ENCODE measurements at regions not wholly inside any gene's neighbourhood (a gene's known extent, or its start where the extent isn't known, plus 50 kb on each side); places are given as distances from the start of the nearest gene placed in this dataset.

DNA sequence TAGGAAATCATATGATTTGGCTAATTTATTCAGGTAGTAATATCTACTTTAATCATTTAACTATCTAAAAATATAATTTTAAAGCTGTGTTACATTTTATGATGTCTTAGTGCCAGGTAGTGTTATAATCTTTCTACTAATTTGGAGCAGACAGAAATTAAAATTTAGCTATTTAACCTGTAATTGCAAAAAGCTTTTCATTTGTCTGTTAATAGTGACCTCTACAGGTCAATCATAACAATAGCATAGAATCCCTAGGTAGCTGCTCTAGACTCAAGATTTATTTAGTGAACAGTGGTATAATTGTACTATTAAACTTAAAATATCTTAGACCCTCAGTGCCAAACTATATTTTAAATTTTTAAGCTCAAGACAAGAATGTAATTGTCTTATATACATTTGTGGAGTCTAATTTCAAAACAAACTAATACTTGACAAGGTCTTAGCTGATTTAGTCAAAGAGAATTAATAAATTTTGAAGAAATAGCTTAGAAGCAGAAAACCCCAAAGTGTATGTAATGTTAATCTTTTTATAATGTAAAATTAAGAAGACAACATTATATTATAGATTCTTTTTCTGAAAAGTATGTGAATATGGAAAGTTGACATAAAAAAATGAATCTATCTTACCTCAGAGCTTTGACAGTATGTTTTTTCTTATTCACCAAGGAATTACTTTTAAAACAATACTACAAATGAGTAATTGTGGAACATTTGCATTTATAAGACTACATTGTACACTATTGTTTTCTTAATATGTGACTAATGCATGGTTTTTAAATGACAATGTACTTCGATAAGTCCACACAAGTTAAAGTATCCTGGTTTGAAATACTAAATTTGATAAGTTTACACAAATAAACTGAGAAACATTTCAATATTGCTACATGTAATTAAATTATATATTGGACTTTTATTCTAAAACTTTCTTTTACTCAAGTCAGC, 64.1 kb upstream of the RNPC3 start:
- no peaks in the 10 kb centered on the region for H3K4me1 ChIP-seq (ENCODE audit: control insufficient read depth in 2 of 2, insufficient read depth in 2 of 2, low read length in 2 of 2)
- H4K20me1 ChIP-seq (ENCODE audit: control insufficient read depth, insufficient read depth, low read length, poor library complexity, severe bottlenecking) = no peaks in the 10 kb centered on the region
- CTCF ChIA-PET = interaction anchor here (0.9 to 1.3 kb wide), 2 partner anchors 9 to 11 kb away, joined by 3 to 7 read pairs; no protein-coding TSS in a partner anchor
- no peak overlapping the region for H3K27ac Mint-ChIP-seq
- H3K27me3 ChIP-seq (replicated peaks in 1 of 4; ENCODE audit: control extremely low read depth in 1 of 4, control insufficient read depth in 3 of 4, insufficient read depth in 4 of 4, low read length in 3 of 4) = no peaks in the 10 kb centered on the region
- no CpG with 5 or more reads among the region's 1 CpG for WGBS (ENCODE audit: insufficient coverage)
- H2AFZ ChIP-seq (ENCODE audit: insufficient read depth, low read depth, low read length, poor library complexity, severe bottlenecking) = no peak overlapping the region
- no peak overlapping the region for H3K4me3 ChIP-seq (ENCODE audit: control extremely low read depth in 1 of 5, extremely low read depth in 1 of 5, insufficient read depth in 1 of 5, low read depth in 2 of 5, low read length in 4 of 5)
- no peak for TF ChIP-seq EZH2 (IDR thresholded peaks at IDR 0.05; ENCODE audit: borderline replicate concordance, insufficient read depth, low read depth, low read length, poor library complexity, severe bottlenecking)
- TF ChIP-seq, protein P1, sequence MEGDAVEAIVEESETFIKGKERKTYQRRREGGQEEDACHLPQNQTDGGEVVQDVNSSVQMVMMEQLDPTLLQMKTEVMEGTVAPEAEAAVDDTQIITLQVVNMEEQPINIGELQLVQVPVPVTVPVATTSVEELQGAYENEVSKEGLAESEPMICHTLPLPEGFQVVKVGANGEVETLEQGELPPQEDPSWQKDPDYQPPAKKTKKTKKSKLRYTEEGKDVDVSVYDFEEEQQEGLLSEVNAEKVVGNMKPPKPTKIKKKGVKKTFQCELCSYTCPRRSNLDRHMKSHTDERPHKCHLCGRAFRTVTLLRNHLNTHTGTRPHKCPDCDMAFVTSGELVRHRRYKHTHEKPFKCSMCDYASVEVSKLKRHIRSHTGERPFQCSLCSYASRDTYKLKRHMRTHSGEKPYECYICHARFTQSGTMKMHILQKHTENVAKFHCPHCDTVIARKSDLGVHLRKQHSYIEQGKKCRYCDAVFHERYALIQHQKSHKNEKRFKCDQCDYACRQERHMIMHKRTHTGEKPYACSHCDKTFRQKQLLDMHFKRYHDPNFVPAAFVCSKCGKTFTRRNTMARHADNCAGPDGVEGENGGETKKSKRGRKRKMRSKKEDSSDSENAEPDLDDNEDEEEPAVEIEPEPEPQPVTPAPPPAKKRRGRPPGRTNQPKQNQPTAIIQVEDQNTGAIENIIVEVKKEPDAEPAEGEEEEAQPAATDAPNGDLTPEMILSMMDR (IDR thresholded peaks at IDR 0.05) = peak; percentile 69
- H3K4me3 Mint-ChIP-seq = no peak overlapping the region
- DNase-seq = no peak
- no peak overlapping the region for H3K9ac ChIP-seq (ENCODE audit: low read length)
- H3K79me2 ChIP-seq (ENCODE audit: control insufficient read depth, insufficient read depth, low read length) = no peaks in the 10 kb centered on the region
- no peaks in the 10 kb centered on the region for H3K9me3 Mint-ChIP-seq (ENCODE audit: insufficient read depth)
- POLR2A ChIA-PET = no interaction called here
- H3K9me3 ChIP-seq (ENCODE audit: control extremely low read depth in 1 of 3, control insufficient read depth in 2 of 3, insufficient read depth in 1 of 3, low read length in 2 of 3) = no peaks in the 10 kb centered on the region
- ATAC-seq (ENCODE audit: low read depth) = no peak
- intact Hi-C loops (cut with micrococcal nuclease) = no loop called here
- H3K36me3 ChIP-seq (replicated peaks in 1 of 2; ENCODE audit: control extremely low read depth in 1 of 2, control insufficient read depth in 1 of 2, extremely low read depth in 1 of 2, insufficient read depth in 2 of 2, low read length in 1 of 2) = no peaks in the 10 kb centered on the region
- H3K27me3 Mint-ChIP-seq = peaks cover 3% of the 10 kb centered on the region
- H3K27ac ChIP-seq (ENCODE audit: low read length in 2 of 2) = no peak overlapping the region
- no peaks in the 10 kb centered on the region for H3K4me1 Mint-ChIP-seq
- H3K4me2 ChIP-seq (replicated peaks; ENCODE audit: low read depth, low read length, poor library complexity, severe bottlenecking) = no peak overlapping the region

DNA sequence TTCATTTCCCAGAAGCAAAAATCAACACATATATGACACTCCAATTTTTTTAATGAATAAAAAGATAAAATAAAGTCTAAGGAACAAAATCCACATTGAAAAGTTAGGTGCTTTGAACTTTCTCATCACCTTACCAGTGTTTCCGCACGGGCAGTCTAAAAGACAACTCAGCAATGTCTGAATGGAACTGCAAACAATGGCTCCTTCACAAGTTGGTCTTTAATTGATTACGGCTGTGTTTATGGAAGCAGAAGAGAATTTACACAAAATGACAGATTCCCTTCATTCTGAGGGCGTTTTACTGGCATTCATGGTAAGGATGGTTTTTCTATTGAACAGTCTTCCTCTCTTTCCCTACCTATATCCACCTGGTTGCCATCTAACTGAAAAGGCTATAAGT, 65.0 kb upstream of the RNPC3 start:
- H3K27me3 ChIP-seq (replicated peaks in 1 of 4; ENCODE audit: control extremely low read depth in 1 of 4, control insufficient read depth in 3 of 4, insufficient read depth in 4 of 4, low read length in 3 of 4) = no peaks in the 10 kb centered on the region
- TF ChIP-seq, protein P1 (IDR thresholded peaks at IDR 0.05) = no peak
- TF ChIP-seq EZH2 (IDR thresholded peaks at IDR 0.05; ENCODE audit: borderline replicate concordance, insufficient read depth, low read depth, low read length, poor library complexity, severe bottlenecking) = no peak
- no peak for ATAC-seq (ENCODE audit: low read depth)
- ChIA-PET POLR2A (no interaction called here), CTCF (interaction anchor here (1.3 kb wide), 1 partner anchor 10 kb away, joined by 7 read pairs; no protein-coding TSS in a partner anchor)
- no peak overlapping the region for H3K9ac ChIP-seq (ENCODE audit: low read length)
- intact Hi-C loops (cut with micrococcal nuclease) = no loop called here
- Mint-ChIP-seq H3K9me3 (ENCODE audit: insufficient read depth) (no peaks in the 10 kb centered on the region), H3K27me3 (no peaks in the 10 kb centered on the region), H3K4me3 (no peak overlapping the region), H3K4me1 (no peaks in the 10 kb centered on the region), H3K27ac (no peak overlapping the region)
- no peaks in the 10 kb centered on the region for H3K79me2 ChIP-seq (ENCODE audit: control insufficient read depth, insufficient read depth, low read length)
- no peaks in the 10 kb centered on the region for H3K4me1 ChIP-seq (ENCODE audit: control insufficient read depth in 2 of 2, insufficient read depth in 2 of 2, low read length in 2 of 2)
- no peak overlapping the region for H2AFZ ChIP-seq (ENCODE audit: insufficient read depth, low read depth, low read length, poor library complexity, severe bottlenecking)
- no peaks in the 10 kb centered on the region for H3K36me3 ChIP-seq (replicated peaks in 1 of 2; ENCODE audit: control extremely low read depth in 1 of 2, control insufficient read depth in 1 of 2, extremely low read depth in 1 of 2, insufficient read depth in 2 of 2, low read length in 1 of 2)
- no peaks in the 10 kb centered on the region for H4K20me1 ChIP-seq (ENCODE audit: control insufficient read depth, insufficient read depth, low read length, poor library complexity, severe bottlenecking)
- no peak overlapping the region for H3K27ac ChIP-seq (ENCODE audit: low read length in 2 of 2)
- no peaks in the 10 kb centered on the region for H3K9me3 ChIP-seq (ENCODE audit: control extremely low read depth in 1 of 3, control insufficient read depth in 2 of 3, insufficient read depth in 1 of 3, low read length in 2 of 3)
- WGBS (ENCODE audit: insufficient coverage) = no CpG with 5 or more reads among the region's 4 CpGs
- H3K4me2 ChIP-seq (replicated peaks; ENCODE audit: low read depth, low read length, poor library complexity, severe bottlenecking) = no peak overlapping the region
- no peak overlapping the region for H3K4me3 ChIP-seq (ENCODE audit: control extremely low read depth in 1 of 5, extremely low read depth in 1 of 5, insufficient read depth in 1 of 5, low read depth in 2 of 5, low read length in 4 of 5)
- DNase-seq = no peak

All from B cell (primary cell).